Fibroblast of skin of right biceps (primary cell): ENCODE measurements at regions not wholly inside any gene's neighbourhood (a gene's known extent, or its start where the extent isn't known, plus 50 kb on each side); places are given as distances from the start of the nearest gene placed in this dataset.
A peak's percentile ranks its signal among the peaks of the same experiment; 100 is the strongest.

ENCODE experiments used
- DNase-seq: peaks from one replicate; pipeline ENCODE4 v3.0.0-alpha.2; 2013

DNA sequence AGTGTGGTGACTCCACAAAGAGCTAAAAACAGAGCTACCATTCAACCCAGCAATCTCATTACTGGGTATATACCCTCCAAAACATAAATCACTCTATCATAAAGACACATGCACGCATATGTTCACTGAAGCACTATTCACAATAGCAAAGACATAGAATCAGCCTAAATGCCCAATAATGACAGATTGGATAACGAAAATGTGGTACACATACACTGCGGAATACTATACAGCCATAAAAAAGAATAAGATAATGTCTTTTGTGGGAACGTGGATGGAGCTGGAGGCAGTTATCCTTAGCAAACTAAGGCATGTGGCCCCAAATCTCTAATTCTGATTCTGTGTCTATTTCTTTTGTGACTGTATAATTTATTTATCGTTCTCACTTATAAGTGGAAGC, 89.0 kb upstream of the PRNP start:
- DNase-seq, result no peak

DNA sequence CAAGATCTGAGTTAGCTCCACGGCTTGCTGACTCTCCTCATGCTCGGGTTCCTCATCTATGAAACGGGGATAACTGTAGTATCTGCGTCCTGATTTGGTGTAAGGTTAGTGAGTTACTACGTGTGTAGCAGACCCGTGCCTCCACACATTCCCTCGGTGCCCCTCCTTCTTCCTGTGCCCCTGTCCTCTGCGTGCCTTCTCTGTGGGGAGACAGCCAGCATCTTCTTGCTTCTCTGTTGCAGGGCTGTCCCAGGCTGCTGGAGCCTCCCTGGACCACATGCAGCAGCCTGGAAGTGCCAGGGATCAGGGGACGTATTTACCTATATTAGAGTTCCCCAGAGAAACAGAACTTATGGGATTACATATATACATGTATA, 93.1 kb upstream of the PRNP start:
- DNase-seq, result no peak

DNA sequence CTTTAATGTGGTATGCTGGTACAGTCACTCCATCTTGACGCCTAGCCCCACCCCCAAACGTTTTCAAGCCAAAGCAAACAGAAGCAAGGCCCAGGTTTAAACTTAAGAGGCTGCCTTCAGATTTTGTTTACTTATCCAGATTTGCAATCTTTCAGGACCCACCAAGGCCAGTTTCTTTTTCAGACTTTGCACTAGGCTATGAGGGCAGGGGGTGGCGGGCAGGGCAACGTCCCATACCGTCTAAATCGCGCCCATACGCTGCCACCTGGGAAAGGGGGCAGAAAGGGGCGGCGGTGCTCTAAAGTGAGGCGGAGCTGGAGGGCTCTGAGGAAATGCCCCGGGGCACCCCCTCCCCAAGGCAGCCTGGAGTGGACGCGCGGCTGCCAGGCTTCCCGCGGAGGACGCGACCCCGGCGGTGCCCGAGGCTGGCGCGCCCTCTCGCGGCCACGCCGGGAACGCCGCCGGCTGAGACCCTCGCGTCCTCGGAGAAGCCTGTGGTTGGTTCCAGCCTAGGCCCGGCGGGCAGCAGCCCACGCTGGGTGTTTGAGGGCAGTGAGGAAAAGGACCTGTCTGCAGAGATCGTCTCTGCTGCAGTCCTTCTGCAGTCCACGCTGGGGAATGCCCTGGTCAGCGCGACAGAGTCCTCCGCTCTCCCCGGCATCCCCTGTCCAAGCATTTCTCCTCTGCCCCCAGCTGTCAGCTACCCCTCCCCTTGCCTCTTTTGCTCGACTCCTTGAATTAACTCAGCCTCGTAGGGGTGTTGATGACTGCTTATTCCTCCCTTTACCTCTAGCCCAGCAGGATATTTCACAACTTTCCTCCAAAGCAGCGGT, 93.7 kb upstream of the PRNP start:
- peak; percentile 46 for DNase-seq

DNA sequence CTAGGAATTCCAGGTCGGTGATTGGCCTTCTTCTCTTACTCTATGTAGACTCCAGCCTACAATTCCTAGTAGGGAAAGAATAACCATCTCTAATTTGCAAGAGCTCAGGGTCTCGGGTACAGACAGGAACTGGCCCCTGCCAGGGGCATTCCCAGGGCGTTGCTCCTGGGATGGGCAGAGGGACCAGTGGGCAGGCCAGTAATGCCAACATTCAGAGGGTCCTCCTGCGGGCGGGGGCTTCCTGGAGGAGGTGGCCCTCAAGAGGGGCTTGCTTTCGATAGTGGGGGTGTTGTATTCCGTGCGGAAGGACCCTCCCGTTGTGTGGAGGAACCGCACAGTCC, 94.3 kb upstream of the PRNP start:
- no peak for DNase-seq

DNA sequence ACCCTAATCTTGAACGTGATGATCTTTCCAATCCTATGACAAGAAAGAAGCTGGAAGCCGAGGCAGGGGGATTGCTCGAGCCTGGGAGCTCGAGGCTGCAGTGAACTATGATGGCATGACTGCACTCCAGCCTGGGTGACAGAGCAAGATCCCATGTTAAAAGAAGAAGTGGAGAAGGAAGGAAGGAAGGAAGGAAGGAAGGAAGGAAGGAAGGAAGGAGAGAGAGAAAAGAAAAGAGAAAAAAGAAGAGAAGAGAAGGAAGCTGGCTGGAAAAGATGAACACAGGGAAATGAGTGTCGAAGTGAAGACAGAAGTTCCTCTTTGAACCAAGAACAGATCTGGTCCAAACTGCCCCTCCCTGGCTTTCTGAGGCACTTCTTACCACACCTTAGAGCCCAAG, 100.5 kb upstream of the PRNP start:
- DNase-seq, result no peak

DNA sequence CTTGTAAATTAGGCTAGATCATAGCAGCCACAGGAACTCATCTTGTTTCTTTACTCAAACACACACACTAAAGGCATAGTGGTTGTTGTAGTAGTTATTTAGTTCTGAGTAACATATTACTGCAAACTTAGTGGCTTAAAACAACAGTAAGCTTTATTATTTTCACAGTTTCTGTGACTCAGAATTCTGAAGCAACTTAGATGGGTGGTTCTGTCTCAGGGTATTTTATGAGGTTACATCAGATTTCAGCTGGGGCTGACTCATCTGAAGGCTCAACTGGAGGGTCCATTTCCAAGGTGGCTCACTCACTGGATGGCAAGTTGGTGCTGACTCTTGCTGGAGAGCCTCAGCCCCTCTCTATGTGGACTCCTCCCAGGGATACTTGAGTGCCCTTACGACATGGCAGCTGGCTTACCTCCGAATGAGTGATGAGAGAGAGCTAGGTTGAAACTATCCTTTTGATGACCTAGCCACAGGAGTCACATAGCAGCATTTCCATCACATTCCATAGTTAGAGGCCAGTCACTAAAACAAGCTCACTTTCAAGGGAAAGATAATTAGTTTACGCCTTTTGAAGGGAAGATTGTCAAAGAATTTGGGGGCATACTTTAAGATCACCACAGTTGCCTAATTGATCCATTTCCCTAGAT, 101.0 kb upstream of the PRNP start:
- peak; percentile 34 for DNase-seq

DNA sequence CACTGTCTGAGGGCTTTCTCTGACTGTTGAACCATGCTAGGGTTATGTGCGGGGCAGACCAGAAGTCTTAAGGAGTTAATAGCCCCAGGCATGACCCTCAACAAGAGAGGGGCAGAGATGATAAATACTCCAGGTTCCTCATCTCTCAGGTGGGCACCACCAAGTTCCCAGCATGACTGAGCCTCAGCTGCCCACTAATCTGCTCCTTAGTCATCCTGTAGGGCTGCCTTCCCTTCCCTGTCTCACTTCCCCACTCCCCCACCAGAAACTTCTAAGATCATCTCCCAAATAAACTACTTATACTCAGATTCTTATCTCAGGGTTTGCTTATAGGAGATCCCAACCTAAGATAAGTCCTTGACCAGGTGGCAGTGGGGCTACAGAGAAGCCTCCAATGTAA, 101.7 kb upstream of the PRNP start:
- DNase-seq, result no peak

DNA sequence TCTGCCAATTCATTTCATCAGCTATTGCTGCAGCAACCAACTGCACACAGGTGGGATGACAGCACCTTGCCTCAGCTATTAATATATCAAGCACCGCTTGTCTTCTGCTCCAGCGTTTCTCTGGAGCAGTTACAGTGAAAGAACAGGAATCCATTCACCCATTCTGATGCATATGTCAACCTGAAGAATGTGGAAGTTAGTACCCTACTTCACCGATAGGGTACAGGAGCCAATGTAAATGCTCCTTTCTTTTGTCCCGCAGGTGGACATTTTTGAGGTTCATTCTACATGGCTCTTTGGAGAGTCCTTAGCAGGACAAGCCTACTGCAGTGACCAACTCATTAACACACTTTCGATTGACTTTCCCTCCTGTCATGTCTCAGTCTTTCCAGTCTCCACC, 104.4 kb upstream of the PRNP start:
- no peak for DNase-seq

DNA sequence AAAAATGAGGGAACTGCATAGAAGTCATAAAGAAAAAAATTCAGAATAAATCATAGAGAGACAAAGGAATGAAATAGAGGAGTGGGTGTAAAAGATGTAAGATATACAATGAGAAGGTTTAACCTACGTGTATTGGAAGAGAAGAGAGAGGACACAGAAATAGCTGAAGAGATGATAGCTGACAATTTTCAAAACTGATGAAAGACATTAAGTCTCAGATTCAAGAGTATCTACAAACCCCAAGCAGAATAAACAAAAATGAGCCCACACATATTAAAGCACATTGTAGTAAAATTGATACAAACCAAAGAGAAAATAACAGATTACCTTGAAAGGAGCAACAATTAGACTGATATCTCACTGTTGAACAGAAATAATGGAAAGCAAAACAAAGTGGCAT, 107.9 kb upstream of the PRNP start:
- no peak for DNase-seq

DNA sequence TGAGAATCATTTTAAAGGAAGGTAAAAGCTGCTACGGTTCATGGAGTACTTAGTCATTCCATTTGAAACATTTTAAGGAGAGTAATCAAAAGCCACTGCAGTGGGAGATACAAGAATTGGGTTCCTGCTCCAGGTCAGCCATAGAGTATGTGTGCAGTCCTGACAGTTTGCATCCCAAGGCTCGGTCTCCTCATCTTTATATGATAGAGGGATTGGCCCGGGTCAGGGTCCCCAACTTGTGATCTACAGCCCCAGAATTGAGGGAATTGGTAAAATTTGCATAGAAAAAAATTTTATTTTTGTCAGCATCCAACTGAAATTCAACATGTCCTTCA, 111.9 kb upstream of the PRNP start:
- DNase-seq, result no peak

DNA sequence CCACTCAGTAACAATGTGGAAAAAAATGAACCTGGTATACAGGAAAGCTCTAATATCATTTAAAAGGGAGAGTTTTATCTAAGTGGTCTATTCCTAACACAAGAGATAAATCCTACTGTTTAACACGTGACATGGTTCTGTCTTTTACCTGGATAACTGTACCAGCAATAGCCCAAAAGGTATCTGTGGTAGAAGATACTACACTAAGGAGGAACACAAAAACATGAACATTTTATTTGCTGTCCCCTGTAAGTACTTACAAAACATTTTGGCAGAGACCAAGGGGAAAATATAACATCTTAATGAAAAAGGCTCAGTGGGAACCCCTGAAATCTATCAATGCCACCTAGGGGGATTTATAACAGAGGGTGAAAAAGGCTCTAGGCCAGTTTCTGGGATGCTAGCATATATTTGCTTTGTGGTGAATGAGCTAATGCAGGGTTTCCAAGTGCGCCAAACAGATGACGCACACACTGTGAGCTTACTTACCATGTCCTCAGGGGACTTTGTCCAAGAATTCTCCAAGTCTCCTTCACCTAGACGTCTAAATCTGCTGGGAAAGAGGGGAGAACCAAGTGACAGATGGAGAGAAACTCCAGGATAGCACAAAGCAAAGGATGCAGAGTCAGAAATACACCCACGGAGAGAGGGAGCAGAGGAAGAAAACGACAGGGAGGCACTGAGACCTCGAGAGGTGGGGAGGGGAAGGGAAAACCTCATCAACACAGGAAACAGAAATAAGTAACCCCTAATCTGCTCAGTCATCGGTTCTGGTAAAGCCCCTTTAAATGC, 112.5 kb upstream of the PRNP start:
- peak; percentile 97 for DNase-seq

DNA sequence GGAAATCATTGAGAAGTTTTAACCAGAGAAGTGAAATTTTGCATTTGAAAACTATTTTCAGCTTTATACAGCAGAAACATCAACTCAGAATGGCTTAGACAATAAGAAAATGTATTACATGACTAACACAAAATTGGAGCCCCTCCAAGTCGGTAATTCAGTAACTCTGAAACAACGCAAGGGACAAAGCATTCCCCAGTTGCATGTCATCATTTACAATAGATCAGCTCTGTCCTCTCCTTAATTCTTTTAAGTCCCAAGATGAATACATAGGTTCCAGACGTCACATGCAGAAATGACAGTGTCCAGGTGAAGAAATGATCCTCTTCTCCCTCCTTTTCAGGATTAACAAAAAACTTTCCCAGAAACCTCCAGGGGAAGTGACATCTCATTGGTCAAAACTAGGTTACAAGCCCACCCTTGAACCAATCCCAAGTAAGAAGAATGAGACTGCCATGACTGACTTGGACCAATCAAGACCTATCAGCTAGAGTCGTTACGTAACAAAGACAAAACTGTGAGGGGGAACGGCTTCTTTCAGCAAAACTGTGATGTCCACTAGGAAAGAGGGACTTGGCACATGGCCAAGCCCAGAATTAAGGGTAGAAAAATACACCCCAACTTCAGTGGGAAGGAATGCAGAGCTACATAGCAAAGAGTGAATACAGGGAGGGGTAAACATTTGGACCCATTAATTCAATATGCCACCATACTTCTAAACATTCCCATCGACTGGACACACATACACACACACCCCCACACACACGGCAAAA, 114.3 kb upstream of the PRNP start:
- peak; percentile 63 for DNase-seq

DNA sequence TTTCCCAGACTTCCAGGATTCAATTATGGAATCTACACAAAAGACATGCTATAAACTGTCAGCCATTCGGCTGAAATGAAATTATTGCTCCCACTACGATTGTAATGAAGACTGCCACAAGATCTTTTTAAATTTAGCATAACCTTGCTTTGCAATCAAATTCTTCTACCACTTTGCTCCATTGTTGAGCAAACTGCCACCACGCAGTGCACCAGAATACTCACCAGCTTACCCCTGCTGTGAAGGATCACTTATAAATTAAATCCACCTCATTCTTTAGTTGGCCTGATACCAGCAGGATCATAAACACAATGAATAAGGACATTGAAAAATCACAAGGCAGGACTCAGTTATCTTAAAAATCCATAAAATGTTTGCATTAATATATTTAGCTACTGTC, 116.4 kb upstream of the PRNP start:
- no peak for DNase-seq

DNA sequence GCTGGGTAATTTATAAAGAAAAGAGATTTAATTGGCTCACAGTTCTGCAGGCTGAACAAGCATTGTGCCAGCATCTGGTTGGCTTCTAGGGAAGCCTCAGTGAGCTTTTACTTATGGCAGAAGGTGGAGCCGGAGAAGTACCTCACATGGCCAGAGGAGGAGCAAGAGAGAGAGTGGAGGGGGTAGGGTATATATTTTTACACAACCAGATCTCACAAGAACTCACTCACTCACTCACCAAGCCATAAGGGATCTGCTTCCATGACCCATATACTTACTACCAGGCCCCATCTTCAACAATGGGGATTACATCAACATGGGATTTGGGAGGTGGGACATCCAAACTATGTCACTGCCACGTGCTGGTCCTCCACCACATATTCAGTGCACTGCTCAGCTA, 117.2 kb upstream of the PRNP start:
- no peak for DNase-seq

DNA sequence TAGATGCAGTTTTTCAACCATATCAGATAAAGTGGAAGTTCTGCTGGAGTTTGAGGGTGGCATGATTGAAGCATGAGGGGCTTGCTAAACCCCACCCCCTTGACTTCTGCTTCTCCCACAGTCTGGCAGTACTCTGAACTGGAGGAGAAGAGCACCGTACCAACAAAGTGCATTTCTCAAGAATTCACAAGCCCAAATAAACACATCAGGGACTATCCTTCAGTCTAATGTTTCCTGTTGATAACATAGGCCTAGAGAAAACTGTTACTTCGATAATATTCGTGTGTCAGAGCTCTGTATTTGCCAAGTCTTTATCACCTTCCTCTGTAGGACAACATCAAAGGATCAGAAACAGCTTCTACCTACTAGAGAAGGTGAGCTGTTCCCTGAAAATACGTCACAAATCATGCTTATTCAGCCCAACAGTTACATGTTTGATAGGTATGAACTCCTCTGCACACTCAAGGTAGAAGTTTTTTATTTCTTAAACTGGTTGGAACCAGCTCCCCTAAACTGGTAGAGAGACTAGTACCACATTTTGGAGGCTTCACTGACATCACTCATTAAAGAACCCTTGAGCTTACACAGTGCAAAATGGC, 117.8 kb upstream of the PRNP start:
- DNase-seq, result no peak

DNA sequence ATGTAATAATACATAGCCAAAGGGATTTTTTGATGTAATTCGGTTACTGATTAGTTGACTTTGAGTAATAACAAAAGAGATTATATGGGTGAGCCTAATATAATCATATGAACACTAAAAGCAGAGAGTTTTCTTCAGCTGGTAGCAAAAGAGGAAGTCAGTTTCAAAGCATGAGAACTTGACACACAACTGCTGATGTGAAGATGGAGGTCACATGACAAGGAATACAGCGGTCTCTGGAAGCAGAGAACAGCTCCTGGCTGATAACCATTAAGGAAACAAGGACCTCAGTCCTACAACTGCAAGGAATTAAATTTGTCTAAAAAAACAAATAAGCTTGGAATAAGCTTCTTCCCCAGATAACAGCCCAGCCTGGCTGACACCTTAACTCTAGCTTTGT, 119.1 kb upstream of the PRNP start:
- no peak for DNase-seq

DNA sequence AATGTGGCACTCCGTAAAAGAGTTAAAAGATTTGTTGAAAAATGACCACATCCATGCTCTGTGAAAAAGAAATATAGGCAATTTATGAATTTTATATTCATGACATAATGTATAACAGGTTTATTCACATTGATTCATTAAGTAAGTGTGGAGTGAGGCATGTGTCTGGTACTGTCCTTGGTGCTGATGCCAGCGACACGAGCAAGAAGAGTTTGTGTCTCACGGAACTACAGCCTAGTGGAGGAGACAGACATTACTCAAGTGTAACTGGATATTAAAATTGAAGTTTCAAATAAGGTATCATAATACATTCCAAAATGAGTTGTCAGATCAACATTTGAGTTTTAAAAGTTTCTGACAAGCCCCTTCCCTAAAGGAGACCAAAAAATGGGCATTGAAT, 122.7 kb upstream of the PRNP start:
- DNase-seq, result peak; percentile 78

DNA sequence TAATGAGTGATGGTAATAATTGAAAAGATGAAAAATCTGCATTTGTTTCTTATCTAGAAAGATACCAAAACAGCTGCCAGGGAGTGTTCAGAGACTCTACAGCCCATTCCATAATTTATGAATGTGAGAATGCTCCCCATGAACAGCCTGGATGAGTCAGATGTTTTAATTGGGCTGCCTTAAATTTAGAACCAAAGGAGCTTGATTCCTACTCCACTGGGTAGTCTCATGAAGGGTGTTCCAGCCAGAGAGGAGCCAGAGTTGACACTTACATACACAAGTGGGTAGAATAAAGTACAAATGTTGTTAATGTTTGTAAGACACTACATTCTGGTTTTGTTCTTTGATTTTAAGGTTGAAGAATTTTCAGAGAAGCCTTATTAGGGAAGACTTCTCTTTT, 123.2 kb upstream of the PRNP start:
- no peak for DNase-seq

DNA sequence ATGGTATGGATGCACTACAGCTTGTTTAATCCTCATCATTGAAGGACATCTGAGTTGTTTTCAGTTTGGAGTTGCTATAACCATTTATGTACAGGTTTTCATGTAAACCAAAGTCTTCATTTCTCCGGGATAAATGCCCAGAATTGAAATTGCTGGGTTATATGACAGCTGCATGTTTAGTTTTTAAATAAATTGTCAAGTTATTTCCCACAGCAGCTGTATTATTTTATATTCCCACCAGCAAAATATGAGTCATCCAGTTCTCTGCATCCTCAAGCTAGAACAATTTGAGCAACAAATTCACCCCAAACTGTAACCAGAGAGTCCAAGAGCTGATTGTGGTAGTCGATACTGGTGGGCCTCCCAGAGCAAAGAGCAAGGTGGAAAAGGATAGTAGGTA, 125.6 kb upstream of the PRNP start:
- DNase-seq, result peak; percentile 17

DNA sequence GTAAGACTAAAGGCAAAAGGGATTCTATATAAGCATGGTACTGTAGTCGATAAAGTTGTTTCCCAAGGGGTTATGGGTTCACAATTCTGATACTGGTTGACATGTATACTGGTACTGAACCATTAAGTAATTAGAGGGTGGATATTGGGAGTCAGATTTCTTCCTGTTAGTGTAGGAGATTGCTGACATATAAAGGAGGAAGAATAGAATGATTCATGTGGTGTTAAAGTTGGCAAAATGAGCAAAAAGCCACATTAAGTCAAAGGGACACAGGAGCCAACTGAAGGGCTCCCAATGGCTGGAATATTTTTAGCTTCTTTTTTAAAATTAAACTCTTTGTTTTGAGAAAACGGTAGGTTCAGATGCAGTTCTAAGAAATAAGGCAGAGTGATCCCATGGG, 126.3 kb upstream of the PRNP start:
- DNase-seq, result no peak

DNA sequence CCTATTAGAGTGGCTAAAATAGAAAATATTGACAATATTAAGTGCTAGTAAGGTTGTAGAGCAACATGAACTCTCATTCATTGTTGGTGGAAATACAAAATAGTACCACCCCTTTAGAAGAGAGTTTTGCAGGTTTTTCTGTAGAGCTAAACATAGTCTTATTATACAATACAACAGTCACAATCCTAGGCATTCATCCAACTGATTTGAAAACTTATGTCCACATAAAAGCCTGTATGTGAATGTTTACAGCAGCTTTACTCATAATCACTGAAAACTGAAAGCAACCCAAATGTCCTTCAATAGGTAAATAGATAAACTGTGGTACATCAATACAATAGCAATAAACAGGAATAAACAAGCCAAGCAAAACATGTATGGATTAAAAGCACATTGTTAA, 127.2 kb upstream of the PRNP start:
- DNase-seq, result no peak

DNA sequence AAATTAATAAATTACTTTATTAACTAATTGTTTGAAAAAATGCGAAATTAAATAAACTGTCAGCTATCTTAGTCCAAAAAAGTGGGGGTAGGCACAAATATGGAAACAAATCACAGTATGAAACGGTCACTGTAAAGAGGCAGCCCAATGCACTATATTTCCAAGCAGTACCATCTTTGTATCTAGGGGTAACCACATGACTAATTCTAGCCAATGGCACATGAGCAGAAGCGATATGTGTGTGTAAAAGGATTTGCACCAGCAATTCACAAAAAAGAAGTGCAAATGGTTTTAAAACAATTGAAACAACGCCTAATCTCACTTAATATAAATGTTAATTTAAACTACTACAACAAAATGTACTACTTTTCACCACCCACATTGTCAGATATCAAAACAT, 129.5 kb upstream of the PRNP start:
- DNase-seq, result no peak
